ENCODE measurements at regions not wholly inside any gene's neighbourhood (a gene's known extent, or its start where the extent isn't known, plus 50 kb on each side); places are given as distances from the start of the nearest gene placed in this dataset.

- Histone ChIP-seq H3K4me3 (ENCODE audit: low read depth in 2 of 2, low read length in 2 of 2) (no peak overlapping the region), H3K4me1 (ENCODE audit: control insufficient read depth, insufficient read depth, low read length) (no peaks in the 10 kb centered on the region), H3K27me3 (ENCODE audit: control insufficient read depth, insufficient read depth, low read length) (no peaks in the 10 kb centered on the region), H3K36me3 (ENCODE audit: control insufficient read depth, insufficient read depth, low read length) (no peaks in the 10 kb centered on the region; the same call in 1 of the 2 replicates), H3K27ac (ENCODE audit: low read length) (no peak overlapping the region), H3K9me3 (ENCODE audit: control insufficient read depth, insufficient read depth, low read depth, low read length) (no peaks in the 10 kb centered on the region)
- POLR2A ChIA-PET = no interaction called here
- ATAC-seq (no peak), DNase-seq (ENCODE audit: low read depth, low spot score) (no peak)
- intact Hi-C loops (cut with micrococcal nuclease; ENCODE audit: unreplicated experiment) (no loop called here), in situ Hi-C loops (cut with HindIII; ENCODE audit: low pct_unique_long_range_greater_than_20kb, low sequenced_read_pairs) (no loop called here)
- BruUV-seq (replicated peaks) = no TSS peak
- CTCF ChIA-PET = no interaction called here
- TF ChIP-seq POLR2AphosphoS5 (IDR thresholded peaks at IDR 0.05; ENCODE audit: low read depth, low read length) (no peak), TCF7L2 (IDR thresholded peaks at IDR 0.05; ENCODE audit: low read depth, low read length) (no peak), SIN3A (IDR thresholded peaks at IDR 0.05; ENCODE audit: borderline replicate concordance, insufficient read depth, low read depth, low read length) (no peak)
- TF ChIP-seq, protein P1, sequence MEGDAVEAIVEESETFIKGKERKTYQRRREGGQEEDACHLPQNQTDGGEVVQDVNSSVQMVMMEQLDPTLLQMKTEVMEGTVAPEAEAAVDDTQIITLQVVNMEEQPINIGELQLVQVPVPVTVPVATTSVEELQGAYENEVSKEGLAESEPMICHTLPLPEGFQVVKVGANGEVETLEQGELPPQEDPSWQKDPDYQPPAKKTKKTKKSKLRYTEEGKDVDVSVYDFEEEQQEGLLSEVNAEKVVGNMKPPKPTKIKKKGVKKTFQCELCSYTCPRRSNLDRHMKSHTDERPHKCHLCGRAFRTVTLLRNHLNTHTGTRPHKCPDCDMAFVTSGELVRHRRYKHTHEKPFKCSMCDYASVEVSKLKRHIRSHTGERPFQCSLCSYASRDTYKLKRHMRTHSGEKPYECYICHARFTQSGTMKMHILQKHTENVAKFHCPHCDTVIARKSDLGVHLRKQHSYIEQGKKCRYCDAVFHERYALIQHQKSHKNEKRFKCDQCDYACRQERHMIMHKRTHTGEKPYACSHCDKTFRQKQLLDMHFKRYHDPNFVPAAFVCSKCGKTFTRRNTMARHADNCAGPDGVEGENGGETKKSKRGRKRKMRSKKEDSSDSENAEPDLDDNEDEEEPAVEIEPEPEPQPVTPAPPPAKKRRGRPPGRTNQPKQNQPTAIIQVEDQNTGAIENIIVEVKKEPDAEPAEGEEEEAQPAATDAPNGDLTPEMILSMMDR (IDR thresholded peaks at IDR 0.05) = no peak
- TF ChIP-seq, protein P2, sequence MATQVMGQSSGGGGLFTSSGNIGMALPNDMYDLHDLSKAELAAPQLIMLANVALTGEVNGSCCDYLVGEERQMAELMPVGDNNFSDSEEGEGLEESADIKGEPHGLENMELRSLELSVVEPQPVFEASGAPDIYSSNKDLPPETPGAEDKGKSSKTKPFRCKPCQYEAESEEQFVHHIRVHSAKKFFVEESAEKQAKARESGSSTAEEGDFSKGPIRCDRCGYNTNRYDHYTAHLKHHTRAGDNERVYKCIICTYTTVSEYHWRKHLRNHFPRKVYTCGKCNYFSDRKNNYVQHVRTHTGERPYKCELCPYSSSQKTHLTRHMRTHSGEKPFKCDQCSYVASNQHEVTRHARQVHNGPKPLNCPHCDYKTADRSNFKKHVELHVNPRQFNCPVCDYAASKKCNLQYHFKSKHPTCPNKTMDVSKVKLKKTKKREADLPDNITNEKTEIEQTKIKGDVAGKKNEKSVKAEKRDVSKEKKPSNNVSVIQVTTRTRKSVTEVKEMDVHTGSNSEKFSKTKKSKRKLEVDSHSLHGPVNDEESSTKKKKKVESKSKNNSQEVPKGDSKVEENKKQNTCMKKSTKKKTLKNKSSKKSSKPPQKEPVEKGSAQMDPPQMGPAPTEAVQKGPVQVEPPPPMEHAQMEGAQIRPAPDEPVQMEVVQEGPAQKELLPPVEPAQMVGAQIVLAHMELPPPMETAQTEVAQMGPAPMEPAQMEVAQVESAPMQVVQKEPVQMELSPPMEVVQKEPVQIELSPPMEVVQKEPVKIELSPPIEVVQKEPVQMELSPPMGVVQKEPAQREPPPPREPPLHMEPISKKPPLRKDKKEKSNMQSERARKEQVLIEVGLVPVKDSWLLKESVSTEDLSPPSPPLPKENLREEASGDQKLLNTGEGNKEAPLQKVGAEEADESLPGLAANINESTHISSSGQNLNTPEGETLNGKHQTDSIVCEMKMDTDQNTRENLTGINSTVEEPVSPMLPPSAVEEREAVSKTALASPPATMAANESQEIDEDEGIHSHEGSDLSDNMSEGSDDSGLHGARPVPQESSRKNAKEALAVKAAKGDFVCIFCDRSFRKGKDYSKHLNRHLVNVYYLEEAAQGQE (IDR thresholded peaks at IDR 0.05; ENCODE audit: insufficient read depth in 1 of 2, low read depth in 2 of 2, low read length in 1 of 2) = no peak
Measured at GRCh38 chr4:115515366-115515765, 401.9 kb upstream of the NDST4 start.

DNA sequence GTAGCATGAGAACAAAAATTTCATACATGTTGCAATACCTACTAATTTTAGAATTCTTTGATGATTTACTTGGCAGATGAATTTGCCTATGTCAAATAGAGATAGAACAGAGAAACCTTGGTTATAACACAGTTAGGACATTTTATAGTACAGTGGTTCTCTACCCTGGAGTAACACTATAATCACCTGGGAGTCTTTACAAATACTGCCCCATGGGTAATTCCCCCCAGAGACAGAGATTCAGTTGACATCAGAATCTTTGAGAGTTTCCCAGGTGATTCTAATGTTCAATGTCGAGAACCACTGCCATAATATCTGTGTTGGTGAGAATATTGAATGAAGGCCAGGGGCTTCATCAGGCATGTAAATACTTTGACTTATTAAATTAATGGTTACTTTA lies 401.3 kb upstream of the NDST4 start:
- Histone ChIP-seq H3K9me3 (ENCODE audit: control insufficient read depth, insufficient read depth, low read depth, low read length) (no peaks in the 10 kb centered on the region), H3K4me1 (ENCODE audit: control insufficient read depth, insufficient read depth, low read length) (no peaks in the 10 kb centered on the region), H3K27me3 (ENCODE audit: control insufficient read depth, insufficient read depth, low read length) (no peaks in the 10 kb centered on the region), H3K4me3 (ENCODE audit: low read depth in 2 of 2, low read length in 2 of 2) (no peak overlapping the region), H3K36me3 (ENCODE audit: control insufficient read depth, insufficient read depth, low read length) (no peaks in the 10 kb centered on the region; the same call in 1 of the 2 replicates), H3K27ac (ENCODE audit: low read length) (no peak overlapping the region)
- no peak for TF ChIP-seq TCF7L2 (IDR thresholded peaks at IDR 0.05; ENCODE audit: low read depth, low read length)
- TF ChIP-seq, protein P1 (IDR thresholded peaks at IDR 0.05) = no peak
- no peak for TF ChIP-seq SIN3A (IDR thresholded peaks at IDR 0.05; ENCODE audit: borderline replicate concordance, insufficient read depth, low read depth, low read length)
- TF ChIP-seq, protein P2 (IDR thresholded peaks at IDR 0.05; ENCODE audit: insufficient read depth in 1 of 2, low read depth in 2 of 2, low read length in 1 of 2) = no peak
- TF ChIP-seq POLR2AphosphoS5 (IDR thresholded peaks at IDR 0.05; ENCODE audit: low read depth, low read length) = no peak
- BruUV-seq (replicated peaks) = no TSS peak
- ChIA-PET CTCF (no interaction called here), POLR2A (no interaction called here)
- no peak for ATAC-seq
- in situ Hi-C loops (cut with HindIII; ENCODE audit: low pct_unique_long_range_greater_than_20kb, low sequenced_read_pairs) = no loop called here
- intact Hi-C loops (cut with micrococcal nuclease; ENCODE audit: unreplicated experiment) = no loop called here
- no peak for DNase-seq (ENCODE audit: low read depth, low spot score)
